ENCODE measurements at regions not wholly inside any gene's neighbourhood (a gene's known extent, or its start where the extent isn't known, plus 50 kb on each side); places are given as distances from the start of the nearest gene placed in this dataset.
"Not testable (repeated sequence)": the region's sequence is repeated elsewhere in the genome, so short reads cannot be mapped to it uniquely, and the experiment has no call there.

DNA sequence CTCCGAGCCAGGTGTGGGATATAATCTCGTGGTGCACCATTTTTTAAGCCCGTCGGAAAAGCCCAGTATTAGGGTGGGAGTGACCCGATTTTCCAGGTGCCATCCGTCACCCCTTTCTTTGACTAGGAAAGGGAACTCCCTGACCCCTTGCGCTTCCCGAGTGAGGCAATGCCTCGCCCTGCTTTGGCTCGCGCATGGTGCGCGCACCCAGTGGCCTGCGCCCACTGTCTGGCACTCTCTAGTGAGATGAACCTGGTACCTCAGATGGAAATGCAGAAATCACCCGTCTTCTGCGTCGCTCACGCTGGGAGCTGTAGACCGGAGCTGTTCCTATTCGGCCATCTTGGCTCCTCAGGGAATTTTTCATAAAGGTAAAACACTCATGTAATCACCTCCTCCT lies 63.9 kb downstream of the RWDD3 start:
- not testable (repeated sequence) for H3K27me3 ChIP-seq (ENCODE audit: control insufficient read depth in 4 of 4, insufficient read depth in 4 of 4, low read length in 3 of 4); H3K9me3 ChIP-seq (ENCODE audit: control insufficient read depth in 4 of 4, low read length in 3 of 4); DNase-seq (ENCODE audit: low spot score); H3K4me1 ChIP-seq (ENCODE audit: control insufficient read depth in 4 of 4, insufficient read depth in 4 of 4, low read length in 3 of 4); H3K9ac ChIP-seq (ENCODE audit: low read depth in 1 of 2, low read length in 2 of 2); H3K27ac ChIP-seq (ENCODE audit: low read depth in 1 of 2, low read length in 2 of 2); H3K36me3 ChIP-seq (ENCODE audit: control insufficient read depth in 4 of 4, insufficient read depth in 3 of 4, low read depth in 1 of 4, low read length in 3 of 4); H3K4me3 ChIP-seq (ENCODE audit: low read depth in 1 of 3, low read length in 3 of 3)
- 94% methylated on average over 20 of the region's 20 CpGs for WGBS

- DNase-seq (ENCODE audit: low spot score): no peak
- TF ChIP-seq, protein P1, sequence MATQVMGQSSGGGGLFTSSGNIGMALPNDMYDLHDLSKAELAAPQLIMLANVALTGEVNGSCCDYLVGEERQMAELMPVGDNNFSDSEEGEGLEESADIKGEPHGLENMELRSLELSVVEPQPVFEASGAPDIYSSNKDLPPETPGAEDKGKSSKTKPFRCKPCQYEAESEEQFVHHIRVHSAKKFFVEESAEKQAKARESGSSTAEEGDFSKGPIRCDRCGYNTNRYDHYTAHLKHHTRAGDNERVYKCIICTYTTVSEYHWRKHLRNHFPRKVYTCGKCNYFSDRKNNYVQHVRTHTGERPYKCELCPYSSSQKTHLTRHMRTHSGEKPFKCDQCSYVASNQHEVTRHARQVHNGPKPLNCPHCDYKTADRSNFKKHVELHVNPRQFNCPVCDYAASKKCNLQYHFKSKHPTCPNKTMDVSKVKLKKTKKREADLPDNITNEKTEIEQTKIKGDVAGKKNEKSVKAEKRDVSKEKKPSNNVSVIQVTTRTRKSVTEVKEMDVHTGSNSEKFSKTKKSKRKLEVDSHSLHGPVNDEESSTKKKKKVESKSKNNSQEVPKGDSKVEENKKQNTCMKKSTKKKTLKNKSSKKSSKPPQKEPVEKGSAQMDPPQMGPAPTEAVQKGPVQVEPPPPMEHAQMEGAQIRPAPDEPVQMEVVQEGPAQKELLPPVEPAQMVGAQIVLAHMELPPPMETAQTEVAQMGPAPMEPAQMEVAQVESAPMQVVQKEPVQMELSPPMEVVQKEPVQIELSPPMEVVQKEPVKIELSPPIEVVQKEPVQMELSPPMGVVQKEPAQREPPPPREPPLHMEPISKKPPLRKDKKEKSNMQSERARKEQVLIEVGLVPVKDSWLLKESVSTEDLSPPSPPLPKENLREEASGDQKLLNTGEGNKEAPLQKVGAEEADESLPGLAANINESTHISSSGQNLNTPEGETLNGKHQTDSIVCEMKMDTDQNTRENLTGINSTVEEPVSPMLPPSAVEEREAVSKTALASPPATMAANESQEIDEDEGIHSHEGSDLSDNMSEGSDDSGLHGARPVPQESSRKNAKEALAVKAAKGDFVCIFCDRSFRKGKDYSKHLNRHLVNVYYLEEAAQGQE (IDR thresholded peaks at IDR 0.05): no peak
- TF ChIP-seq TAF1 (conservative IDR thresholded peaks at IDR 0.05): no peak
- TF ChIP-seq FOXA1 (IDR thresholded peaks at IDR 0.05): no peak
- TF ChIP-seq HNF4G (IDR thresholded peaks at IDR 0.05): no peak
- TF ChIP-seq GABPA (IDR thresholded peaks at IDR 0.05 in 1 of 2, conservative IDR thresholded peaks at IDR 0.05 in 1 of 2): no peak
- no peak for TF ChIP-seq EGR1 (IDR thresholded peaks at IDR 0.05; ENCODE audit: low read depth in 2 of 2)
- TF ChIP-seq SP1 (IDR thresholded peaks at IDR 0.05): no peak
- TF ChIP-seq YY1 (IDR thresholded peaks at IDR 0.05): no peak
- no peak for TF ChIP-seq NR2F2 (IDR thresholded peaks at IDR 0.05)
- no peak for TF ChIP-seq JUND (IDR thresholded peaks at IDR 0.05)
- TF ChIP-seq, protein P2, sequence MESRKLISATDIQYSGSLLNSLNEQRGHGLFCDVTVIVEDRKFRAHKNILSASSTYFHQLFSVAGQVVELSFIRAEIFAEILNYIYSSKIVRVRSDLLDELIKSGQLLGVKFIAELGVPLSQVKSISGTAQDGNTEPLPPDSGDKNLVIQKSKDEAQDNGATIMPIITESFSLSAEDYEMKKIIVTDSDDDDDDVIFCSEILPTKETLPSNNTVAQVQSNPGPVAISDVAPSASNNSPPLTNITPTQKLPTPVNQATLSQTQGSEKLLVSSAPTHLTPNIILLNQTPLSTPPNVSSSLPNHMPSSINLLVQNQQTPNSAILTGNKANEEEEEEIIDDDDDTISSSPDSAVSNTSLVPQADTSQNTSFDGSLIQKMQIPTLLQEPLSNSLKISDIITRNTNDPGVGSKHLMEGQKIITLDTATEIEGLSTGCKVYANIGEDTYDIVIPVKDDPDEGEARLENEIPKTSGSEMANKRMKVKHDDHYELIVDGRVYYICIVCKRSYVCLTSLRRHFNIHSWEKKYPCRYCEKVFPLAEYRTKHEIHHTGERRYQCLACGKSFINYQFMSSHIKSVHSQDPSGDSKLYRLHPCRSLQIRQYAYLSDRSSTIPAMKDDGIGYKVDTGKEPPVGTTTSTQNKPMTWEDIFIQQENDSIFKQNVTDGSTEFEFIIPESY (IDR thresholded peaks at IDR 0.05): no peak
- TF ChIP-seq HNF4A (conservative IDR thresholded peaks at IDR 0.05): no peak
- no peak for TF ChIP-seq MAX (IDR thresholded peaks at IDR 0.05)
- Histone ChIP-seq H3K9ac (ENCODE audit: low read depth in 1 of 2, low read length in 2 of 2) (no peak overlapping the region), H3K36me3 (ENCODE audit: control insufficient read depth in 4 of 4, insufficient read depth in 3 of 4, low read depth in 1 of 4, low read length in 3 of 4) (no peaks in the 10 kb centered on the region), H3K9me3 (ENCODE audit: control insufficient read depth in 4 of 4, low read length in 3 of 4) (no peaks in the 10 kb centered on the region), H3K4me1 (ENCODE audit: control insufficient read depth in 4 of 4, insufficient read depth in 4 of 4, low read length in 3 of 4) (no peaks in the 10 kb centered on the region), H3K27ac (ENCODE audit: low read depth in 1 of 2, low read length in 2 of 2) (no peak overlapping the region), H3K4me3 (ENCODE audit: low read depth in 1 of 3, low read length in 3 of 3) (no peak overlapping the region), H3K27me3 (ENCODE audit: control insufficient read depth in 4 of 4, insufficient read depth in 4 of 4, low read length in 3 of 4) (no peaks in the 10 kb centered on the region)
Measured at GRCh38 chr1:95301091-95301490, 67.1 kb downstream of the RWDD3 start.

DNA sequence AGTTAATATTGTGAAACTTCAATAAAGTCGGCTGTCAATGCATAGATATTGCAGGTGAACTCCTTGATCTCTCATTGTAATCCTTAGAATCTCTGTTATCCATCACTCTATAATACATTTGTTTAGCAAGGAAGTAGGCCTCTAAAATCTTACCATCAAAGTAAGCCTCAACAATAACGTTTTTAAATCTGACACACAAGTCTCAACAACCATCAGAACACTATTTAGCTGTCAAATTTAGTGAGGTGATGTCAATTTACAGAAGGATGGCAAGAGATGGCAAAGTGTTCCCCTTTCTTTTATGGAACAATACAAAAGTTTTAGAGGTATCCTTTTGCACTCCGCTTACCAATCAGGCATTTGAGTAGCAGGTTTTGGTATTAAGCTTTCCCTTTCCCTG lies 67.6 kb downstream of the RWDD3 start:
- Histone ChIP-seq H3K9ac (ENCODE audit: low read depth in 1 of 2, low read length in 2 of 2) (no peak overlapping the region), H3K27ac (ENCODE audit: low read depth in 1 of 2, low read length in 2 of 2) (no peak overlapping the region), H3K9me3 (ENCODE audit: control insufficient read depth in 4 of 4, low read length in 3 of 4) (no peaks in the 10 kb centered on the region), H3K36me3 (ENCODE audit: control insufficient read depth in 4 of 4, insufficient read depth in 3 of 4, low read depth in 1 of 4, low read length in 3 of 4) (no peaks in the 10 kb centered on the region), H3K4me1 (ENCODE audit: control insufficient read depth in 4 of 4, insufficient read depth in 4 of 4, low read length in 3 of 4) (no peaks in the 10 kb centered on the region), H3K27me3 (ENCODE audit: control insufficient read depth in 4 of 4, insufficient read depth in 4 of 4, low read length in 3 of 4) (peaks cover 0 to 2% (median 0%) of the 10 kb centered on the region in 4 donors), H3K4me3 (ENCODE audit: low read depth in 1 of 3, low read length in 3 of 3) (no peak overlapping the region)
- no peak for DNase-seq (ENCODE audit: low spot score)
- 72% methylated on average over 3 of the region's 3 CpGs for WGBS
- TF ChIP-seq RAD21 (IDR thresholded peaks at IDR 0.05) (no peak), NR2F2 (IDR thresholded peaks at IDR 0.05) (no peak), TAF1 (conservative IDR thresholded peaks at IDR 0.05) (no peak), EGR1 (IDR thresholded peaks at IDR 0.05; ENCODE audit: low read depth in 2 of 2) (no peak), YY1 (IDR thresholded peaks at IDR 0.05) (no peak), SP1 (IDR thresholded peaks at IDR 0.05) (no peak), FOXA1 (IDR thresholded peaks at IDR 0.05) (no peak), MAX (IDR thresholded peaks at IDR 0.05) (no peak), JUND (IDR thresholded peaks at IDR 0.05) (no peak)
- TF ChIP-seq, protein P1 (IDR thresholded peaks at IDR 0.05): no peak
- TF ChIP-seq, protein P3, sequence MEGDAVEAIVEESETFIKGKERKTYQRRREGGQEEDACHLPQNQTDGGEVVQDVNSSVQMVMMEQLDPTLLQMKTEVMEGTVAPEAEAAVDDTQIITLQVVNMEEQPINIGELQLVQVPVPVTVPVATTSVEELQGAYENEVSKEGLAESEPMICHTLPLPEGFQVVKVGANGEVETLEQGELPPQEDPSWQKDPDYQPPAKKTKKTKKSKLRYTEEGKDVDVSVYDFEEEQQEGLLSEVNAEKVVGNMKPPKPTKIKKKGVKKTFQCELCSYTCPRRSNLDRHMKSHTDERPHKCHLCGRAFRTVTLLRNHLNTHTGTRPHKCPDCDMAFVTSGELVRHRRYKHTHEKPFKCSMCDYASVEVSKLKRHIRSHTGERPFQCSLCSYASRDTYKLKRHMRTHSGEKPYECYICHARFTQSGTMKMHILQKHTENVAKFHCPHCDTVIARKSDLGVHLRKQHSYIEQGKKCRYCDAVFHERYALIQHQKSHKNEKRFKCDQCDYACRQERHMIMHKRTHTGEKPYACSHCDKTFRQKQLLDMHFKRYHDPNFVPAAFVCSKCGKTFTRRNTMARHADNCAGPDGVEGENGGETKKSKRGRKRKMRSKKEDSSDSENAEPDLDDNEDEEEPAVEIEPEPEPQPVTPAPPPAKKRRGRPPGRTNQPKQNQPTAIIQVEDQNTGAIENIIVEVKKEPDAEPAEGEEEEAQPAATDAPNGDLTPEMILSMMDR (IDR thresholded peaks at IDR 0.05; ENCODE audit: low read depth, low read length, missing input control): no peak
- TF ChIP-seq, protein P4, sequence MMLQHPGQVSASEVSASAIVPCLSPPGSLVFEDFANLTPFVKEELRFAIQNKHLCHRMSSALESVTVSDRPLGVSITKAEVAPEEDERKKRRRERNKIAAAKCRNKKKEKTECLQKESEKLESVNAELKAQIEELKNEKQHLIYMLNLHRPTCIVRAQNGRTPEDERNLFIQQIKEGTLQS (IDR thresholded peaks at IDR 0.05): no peak

Measured in liver (tissue), 8 donors.